SU-DHL-6 (cell line): ENCODE measurements at regions not wholly inside any gene's neighbourhood (a gene's known extent, or its start where the extent isn't known, plus 50 kb on each side); places are given as distances from the start of the nearest gene placed in this dataset.

Experiments used
- H2AFZ ChIP-seq: fragments of 200-600 bp; sonication (generic); 2 replicates; pipeline ENCODE4 v1.6.1; 2014; ENCODE audit warnings: low read depth, mild to moderate bottlenecking, moderate library complexity, mixed read lengths, antibody characterized with exemption, low read length; ENCODE audit not compliant: severe bottlenecking
- H3F3A ChIP-seq: fragments of 200-600 bp; shearing (Covaris generic); 2 replicates; pipeline ENCODE4 v1.6.0; 2016; ENCODE audit warnings: antibody characterized with exemption, mild to moderate bottlenecking; ENCODE audit not compliant: insufficient read depth
- H3K27ac ChIP-seq: fragments of 200-600 bp; sonication (generic); 2 replicates; pipeline ENCODE4 v1.5.1; 2016; ENCODE audit warnings: low read depth, mild to moderate bottlenecking, low read length, moderate library complexity, mixed read lengths
- H3K27me3 ChIP-seq: fragments of 200-600 bp; sonication (generic), shearing (Covaris generic); 2 replicates; pipeline ENCODE4 v1.6.0; 2014; ENCODE audit warnings: mild to moderate bottlenecking, low read length
- H3K36me3 ChIP-seq: fragments of 200-600 bp; sonication (generic); 2 replicates; pipeline ENCODE4 v1.6.1; 2014; ENCODE audit warnings: mild to moderate bottlenecking, low read length, mixed read lengths
- H3K4me2 ChIP-seq: fragments of 300-600, 200-600 bp; shearing (Covaris generic), sonication (generic); 2 replicates; pipeline ENCODE4 v1.6.0; 2014; ENCODE audit warnings: low read length, low read depth, mild to moderate bottlenecking; ENCODE audit not compliant: poor library complexity, severe bottlenecking
- H3K4me3 ChIP-seq: fragments of 200-600 bp; sonication (generic); 2 replicates; pipeline ENCODE4 v1.5.1; 2014; ENCODE audit warnings: antibody characterized with exemption, low read length, mild to moderate bottlenecking, mixed read lengths; ENCODE audit not compliant: insufficient read depth, poor library complexity, severe bottlenecking
- H3K79me2 ChIP-seq: fragments of 200-600 bp; sonication (generic); 2 replicates; pipeline ENCODE4 v1.6.1; 2014; ENCODE audit warnings: mild to moderate bottlenecking, low read length, moderate library complexity; ENCODE audit not compliant: insufficient read depth
- H3K9ac ChIP-seq: fragments of 200-600 bp; sonication (generic); 2 replicates; pipeline ENCODE4 v1.7.0; 2014; ENCODE audit warnings: mild to moderate bottlenecking, low read length
- H3K9me2 ChIP-seq: fragments of 200-600 bp; sonication (generic); replicated peaks from 2 replicates; pipeline ENCODE4 v1.6.1; 2014; ENCODE audit warnings: low read length; ENCODE audit not compliant: insufficient read depth
- H3K9me3 ChIP-seq: fragments of 200-600 bp; sonication (generic); 2 replicates; pipeline ENCODE4 v1.6.1; 2014; ENCODE audit warnings: low read length, mixed read lengths; ENCODE audit not compliant: insufficient read depth
- H4K20me1 ChIP-seq: fragments of 200-600 bp; sonication (generic); 2 replicates; pipeline ENCODE4 v1.6.1; 2014; ENCODE audit warnings: low read depth, mild to moderate bottlenecking, antibody characterized with exemption, low read length, moderate library complexity, mixed read lengths
- EZH2phosphoT487 ChIP-seq: fragments of 200-600 bp; sonication (generic), shearing (Covaris generic); conservative IDR thresholded peaks from 2 replicates; pipeline ENCODE4 v1.6.1; 2018; ENCODE audit warnings: mild to moderate bottlenecking, antibody characterized with exemption, low read length, moderate library complexity, mixed read lengths
- TF ChIP-seq, protein P1 (sequence below): fragments of 200-600 bp; sonication (generic); IDR thresholded peaks from one replicate; pipeline ENCODE4 v1.5.1; 2017; ENCODE audit warnings: antibody characterized with exemption, mild to moderate bottlenecking, low read length, moderate library complexity; ENCODE audit not compliant: insufficient read depth, poor library complexity, severe bottlenecking

DNA sequence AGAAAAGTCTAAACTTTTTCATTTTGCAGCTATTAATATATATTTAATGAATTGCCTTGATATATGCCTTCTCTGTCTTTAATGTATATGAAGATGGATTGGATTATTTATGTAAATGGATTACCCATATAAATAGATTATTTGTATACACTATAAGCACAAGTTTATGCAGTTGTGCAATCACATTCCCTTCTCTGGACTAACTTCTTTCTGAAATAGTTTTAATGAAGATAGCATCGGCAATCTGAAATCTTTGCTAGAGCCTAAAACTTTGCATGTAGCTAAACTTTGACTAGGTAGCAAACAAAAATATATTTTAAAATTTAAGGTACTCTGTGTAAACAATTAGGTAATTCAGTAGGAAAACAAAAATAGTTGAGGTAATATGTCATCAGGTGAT lies 127.8 kb downstream of the PCDH7 start:
- Histone ChIP-seq H3K27me3 (no peaks in the 10 kb centered on the region), H3K36me3 (no peaks in the 10 kb centered on the region), H3K79me2 (no peaks in the 10 kb centered on the region), H3K4me2 (no peak overlapping the region), H3F3A (no peaks in the 10 kb centered on the region), H4K20me1 (no peaks in the 10 kb centered on the region), H3K9me2 (no peaks in the 10 kb centered on the region), H3K9ac (no peak overlapping the region), H3K9me3 (no peaks in the 10 kb centered on the region), H3K4me3 (no peak overlapping the region), H3K27ac (no peak overlapping the region), H2AFZ (no peak overlapping the region)
- TF ChIP-seq, protein P1, sequence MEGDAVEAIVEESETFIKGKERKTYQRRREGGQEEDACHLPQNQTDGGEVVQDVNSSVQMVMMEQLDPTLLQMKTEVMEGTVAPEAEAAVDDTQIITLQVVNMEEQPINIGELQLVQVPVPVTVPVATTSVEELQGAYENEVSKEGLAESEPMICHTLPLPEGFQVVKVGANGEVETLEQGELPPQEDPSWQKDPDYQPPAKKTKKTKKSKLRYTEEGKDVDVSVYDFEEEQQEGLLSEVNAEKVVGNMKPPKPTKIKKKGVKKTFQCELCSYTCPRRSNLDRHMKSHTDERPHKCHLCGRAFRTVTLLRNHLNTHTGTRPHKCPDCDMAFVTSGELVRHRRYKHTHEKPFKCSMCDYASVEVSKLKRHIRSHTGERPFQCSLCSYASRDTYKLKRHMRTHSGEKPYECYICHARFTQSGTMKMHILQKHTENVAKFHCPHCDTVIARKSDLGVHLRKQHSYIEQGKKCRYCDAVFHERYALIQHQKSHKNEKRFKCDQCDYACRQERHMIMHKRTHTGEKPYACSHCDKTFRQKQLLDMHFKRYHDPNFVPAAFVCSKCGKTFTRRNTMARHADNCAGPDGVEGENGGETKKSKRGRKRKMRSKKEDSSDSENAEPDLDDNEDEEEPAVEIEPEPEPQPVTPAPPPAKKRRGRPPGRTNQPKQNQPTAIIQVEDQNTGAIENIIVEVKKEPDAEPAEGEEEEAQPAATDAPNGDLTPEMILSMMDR, result no peak
- TF ChIP-seq EZH2phosphoT487, result no peak

DNA sequence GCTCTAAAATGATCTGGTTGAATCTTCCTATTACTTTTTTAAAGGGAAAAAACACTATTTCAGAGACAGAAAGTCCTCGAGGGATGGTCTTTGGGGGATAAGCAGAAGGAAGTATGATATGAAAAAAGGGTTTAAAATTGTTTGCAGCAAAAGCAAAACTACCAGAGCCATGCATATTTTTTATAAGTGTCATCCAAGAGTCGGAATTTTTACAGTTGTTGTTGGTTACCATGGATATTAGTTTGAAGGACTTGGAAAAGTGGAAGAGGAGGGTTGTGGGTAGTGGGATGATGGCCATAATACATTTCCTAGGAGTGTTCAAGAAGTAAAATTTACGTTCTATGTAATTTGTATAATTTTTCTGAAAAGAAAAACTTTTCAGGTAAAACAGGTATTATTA lies 134.4 kb downstream of the PCDH7 start:
- no peaks in the 10 kb centered on the region for H3K27me3 ChIP-seq
- H3K4me2 ChIP-seq, result no peak overlapping the region
- no peak overlapping the region for H2AFZ ChIP-seq
- H3K9ac ChIP-seq, result no peak overlapping the region
- H4K20me1 ChIP-seq, result no peaks in the 10 kb centered on the region
- H3K79me2 ChIP-seq, result no peaks in the 10 kb centered on the region
- no peaks in the 10 kb centered on the region for H3K9me2 ChIP-seq
- no peaks in the 10 kb centered on the region for H3F3A ChIP-seq
- H3K36me3 ChIP-seq, result no peaks in the 10 kb centered on the region
- H3K4me3 ChIP-seq, result no peak overlapping the region
- TF ChIP-seq EZH2phosphoT487, result no peak
- TF ChIP-seq, protein P1, result no peak
- H3K9me3 ChIP-seq, result no peaks in the 10 kb centered on the region
- H3K27ac ChIP-seq, result no peak overlapping the region

- no peaks in the 10 kb centered on the region for H3K36me3 ChIP-seq
- no peaks in the 10 kb centered on the region for H3K27me3 ChIP-seq
- no peak overlapping the region for H3K4me3 ChIP-seq
- no peak overlapping the region for H3K4me2 ChIP-seq
- no peaks in the 10 kb centered on the region for H3F3A ChIP-seq
- no peak overlapping the region for H3K9ac ChIP-seq
- no peaks in the 10 kb centered on the region for H3K9me2 ChIP-seq
- no peak overlapping the region for H2AFZ ChIP-seq
- no peak for TF ChIP-seq EZH2phosphoT487
- TF ChIP-seq, protein P1, result no peak
- no peak overlapping the region for H3K27ac ChIP-seq
- no peaks in the 10 kb centered on the region for H3K79me2 ChIP-seq
- no peaks in the 10 kb centered on the region for H4K20me1 ChIP-seq
- H3K9me3 ChIP-seq, result no peaks in the 10 kb centered on the region
These were observed 135.1 kb downstream of the PCDH7 start for GRCh38 chr4:30855232-30855631.
